Colon (tissue), 2 donors: ENCODE measurements at regions not wholly inside any gene's neighbourhood (a gene's known extent, or its start where the extent isn't known, plus 50 kb on each side); places are given as distances from the start of the nearest gene placed in this dataset.

Experiments used
- FAIRE-seq: peaks from 2 replicates; lab custom pipeline; 2012; peaks lifted over from hg19 to GRCh38; lab: Jason Lieb, UNC
- donor health status: control.
- donor health status: control.

DNA sequence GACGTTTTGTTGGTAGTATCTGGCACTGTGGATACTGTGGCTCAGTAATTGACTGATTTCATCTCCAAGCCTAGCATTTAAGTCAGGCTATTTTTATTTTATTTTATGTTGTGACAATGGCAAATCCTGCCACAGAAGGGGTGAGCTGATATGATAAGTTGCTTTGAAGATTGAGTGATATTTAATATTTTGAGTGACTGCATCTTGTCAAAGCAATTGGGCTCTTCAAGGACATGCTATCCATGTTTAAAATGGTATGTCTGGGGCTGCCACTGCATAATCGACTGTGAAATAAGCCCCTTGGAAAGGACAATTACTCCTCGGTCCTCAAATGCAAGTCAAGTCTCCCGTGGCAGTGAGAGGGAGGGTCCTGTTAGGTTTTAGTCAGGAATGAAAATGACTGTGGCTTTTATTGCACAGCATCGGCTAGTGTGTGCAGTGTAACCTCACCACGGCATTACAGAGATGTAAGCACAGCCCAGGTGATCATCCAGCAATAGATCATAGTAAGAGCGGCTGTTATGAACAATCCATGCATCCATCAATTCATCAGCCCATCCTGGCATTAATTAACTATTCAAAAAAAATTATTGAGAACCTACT is 178.2 kb downstream of the GBA3 start:
- FAIRE-seq: no peak

DNA sequence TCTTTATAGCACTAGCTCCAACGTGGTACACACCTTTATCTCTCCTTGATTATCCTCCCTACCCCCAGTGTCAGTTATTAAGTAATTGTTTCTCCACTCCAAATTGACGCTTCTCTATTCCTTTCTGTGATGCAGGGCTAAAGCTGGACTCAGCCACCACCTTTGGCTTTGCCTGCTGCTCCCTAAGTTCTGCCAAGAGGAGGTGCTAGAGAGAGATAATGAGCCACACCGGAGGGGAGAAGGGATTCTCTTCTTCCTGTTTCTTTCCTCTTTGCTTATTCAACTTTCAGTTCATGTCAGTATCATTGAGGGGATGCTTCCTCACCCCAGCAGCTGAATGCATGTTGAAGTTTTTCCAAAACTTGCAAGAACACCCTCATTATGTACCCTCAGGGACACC is 176.5 kb downstream of the GBA3 start:
- no peak for FAIRE-seq
